HG03060 (cell line): ENCODE measurements at regions not wholly inside any gene's neighbourhood (a gene's known extent, or its start where the extent isn't known, plus 50 kb on each side); places are given as distances from the start of the nearest gene placed in this dataset.
"Not testable (repeated sequence)": the region's sequence is repeated elsewhere in the genome, so short reads cannot be mapped to it uniquely, and the experiment has no call there.

Experiments used
- ATAC-seq: cut with Tn5 transposase; IDR thresholded peaks from one replicate; pipeline ENCODE4 v1.9.1; 2021; ENCODE audit warnings: low read depth, moderate number of reproducible peaks; ENCODE audit not compliant: unreplicated experiment

GRCh38 chr1:188070848-188071247 is 1242.1 kb downstream of the PLA2G4A start:
- no peak for ATAC-seq

GRCh38 chr1:188089015-188089414 is 1260.3 kb downstream of the PLA2G4A start:
- no peak for ATAC-seq

GRCh38 chr1:188089461-188089860 is 1260.7 kb downstream of the PLA2G4A start:
- no peak for ATAC-seq

- ATAC-seq = no peak
Observed at GRCh38 chr1:188096521-188096920, 1267.8 kb downstream of the PLA2G4A start.

- ATAC-seq = no peak
Observed at GRCh38 chr1:188117436-188117835, 1288.7 kb downstream of the PLA2G4A start.

GRCh38 chr1:188122646-188123045 is 1293.9 kb downstream of the PLA2G4A start:
- ATAC-seq = no peak

GRCh38 chr1:188127507-188127906 is 1298.8 kb downstream of the PLA2G4A start:
- no peak for ATAC-seq

- no peak for ATAC-seq
Observed at GRCh38 chr1:188128761-188129160, 1300.0 kb downstream of the PLA2G4A start.

GRCh38 chr1:188129856-188130838 is 1301.4 kb downstream of the PLA2G4A start:
- no peak for ATAC-seq

- no peak for ATAC-seq
Observed at GRCh38 chr1:188137221-188137620, 1308.5 kb downstream of the PLA2G4A start.

GRCh38 chr1:188140958-188141357 is 1312.2 kb downstream of the PLA2G4A start:
- ATAC-seq = no peak

- ATAC-seq = no peak
Observed at GRCh38 chr1:188154196-188154595, 1325.4 kb downstream of the PLA2G4A start.

- ATAC-seq = no peak
Observed at GRCh38 chr1:188154761-188155160, 1326.0 kb downstream of the PLA2G4A start.

GRCh38 chr1:188155261-188155660 is 1326.5 kb downstream of the PLA2G4A start:
- no peak for ATAC-seq

- no peak for ATAC-seq
Observed at GRCh38 chr1:188164459-188164858, 1335.7 kb downstream of the PLA2G4A start.

- no peak for ATAC-seq
Observed at GRCh38 chr1:188166654-188167053, 1337.9 kb downstream of the PLA2G4A start.

GRCh38 chr1:188169971-188170370 is 1341.2 kb downstream of the PLA2G4A start:
- no peak for ATAC-seq

GRCh38 chr1:188170411-188170810 is 1341.7 kb downstream of the PLA2G4A start:
- ATAC-seq = no peak

GRCh38 chr1:188170935-188171334 is 1342.2 kb downstream of the PLA2G4A start:
- ATAC-seq = no peak

GRCh38 chr1:188182063-188182462 is 1353.3 kb downstream of the PLA2G4A start:
- not testable (repeated sequence) for ATAC-seq

- ATAC-seq = no peak
Observed at GRCh38 chr1:188188317-188188716, 1359.6 kb downstream of the PLA2G4A start.

- no peak for ATAC-seq
Observed at GRCh38 chr1:188194916-188195315, 1366.2 kb downstream of the PLA2G4A start.
